HepG2 (cell line): ENCODE measurements at regions not wholly inside any gene's neighbourhood (a gene's known extent, or its start where the extent isn't known, plus 50 kb on each side); places are given as distances from the start of the nearest gene placed in this dataset.
A peak's percentile ranks its signal among the peaks of the same experiment; 100 is the strongest.

ENCODE experiments used
- ATAC-seq: fragments of 200-7000 bp; cut with Tn5 transposase; 3 replicates; pipeline ENCODE4 v1.9.1; 2020; ENCODE audit warnings: mild to moderate bottlenecking, moderate library complexity
- BruUV-seq: library from RNA; stranded (reverse); fragments of 400-500 nt; replicated peaks from 2 replicates; lab custom pipeline; 2021; lab: Mats Ljungman, UMichigan
- CTCF ChIA-PET: fragments of 300-600 bp; formaldehyde crosslinking; extraction: SDS; loops from one replicate; lab custom pipeline; 2021; ENCODE audit warnings: low total read pairs, inconsistent platforms, low intra/inter-chr PET ratio; lab: Yijun Ruan, JAX
- POLR2A ChIA-PET: fragments of 350-600 bp; sonication (Branson Sonifier 250); formaldehyde crosslinking; loops from one replicate; lab custom pipeline; 2020; ENCODE audit warnings: antibody characterized with exemption, inconsistent platforms; lab: Yijun Ruan, JAX
- DNase-seq: peaks from one replicate; pipeline ENCODE4 v3.0.0-alpha.2; 2015; ENCODE audit warnings: low spot score
- FAIRE-seq: peaks from 3 replicates; lab custom pipeline; 2011; peaks lifted over from hg19 to GRCh38; lab: Jason Lieb, UNC
- H2AFZ ChIP-seq: one replicate; pipeline ENCODE4 v1.6.1; 2011; ENCODE audit warnings: low read length, inconsistent platforms
- H3K27ac ChIP-seq: fragments of 300-600 bp; 3 replicates; pipeline ENCODE4 v1.8.0; 2011; ENCODE audit warnings: mixed run types, mild to moderate bottlenecking, mixed read lengths, low read length, inconsistent platforms; ENCODE audit not compliant: insufficient read depth; ENCODE audit errors: extremely low read length
- H3K27me3 ChIP-seq, 2 experiments: fragments of 200-600 bp in 1 of 2; 2 replicates in 1 of 2; 3 replicates in 1 of 2; pipeline versions ENCODE4 v1.6.0 to v1.8.0; 2011; ENCODE audit warnings: low read length in 2 of 2, mild to moderate bottlenecking in 2 of 2, moderate library complexity in 2 of 2, inconsistent platforms in 1 of 2; ENCODE audit not compliant: insufficient read depth in 2 of 2, control insufficient read depth in 1 of 2
- H3K36me3 ChIP-seq, 2 experiments: fragments of 200-600 bp in 1 of 2; replicated peaks in 1 of 2; 2 replicates in 1 of 2; 3 replicates in 1 of 2; pipeline versions ENCODE4 v1.5.1 to v1.8.0; 2011; ENCODE audit warnings: low read length in 2 of 2, inconsistent platforms in 1 of 2; ENCODE audit not compliant: insufficient read depth in 2 of 2, control insufficient read depth in 1 of 2
- H3K4me1 ChIP-seq: 2 replicates; pipeline ENCODE4 v1.5.1; 2012; ENCODE audit warnings: low read length, inconsistent platforms; ENCODE audit not compliant: insufficient read depth
- H3K4me2 ChIP-seq: 2 replicates; pipeline ENCODE4 v1.6.0; 2011; ENCODE audit warnings: low read depth, low read length, inconsistent platforms
- H3K4me3 ChIP-seq, 3 experiments: fragments of 200-600 bp in 1 of 3; sonication (generic), shearing (Covaris generic) in 1 of 3; replicated peaks in 1 of 3; 2 replicates each; pipeline ENCODE4 v1.5.1; 2011 to 2016; ENCODE audit warnings: low read length in 3 of 3, inconsistent platforms in 2 of 3, low read depth in 2 of 3, mild to moderate bottlenecking in 2 of 3, control low read depth in 1 of 3, mixed read lengths in 1 of 3; ENCODE audit not compliant: insufficient read depth in 1 of 3
- H3K79me2 ChIP-seq: one replicate; pipeline ENCODE4 v1.6.1; 2011; ENCODE audit warnings: low read length, inconsistent platforms; ENCODE audit not compliant: insufficient read depth
- H3K9ac ChIP-seq: 2 replicates; pipeline ENCODE4 v1.6.0; 2011; ENCODE audit warnings: mild to moderate bottlenecking, low read depth, low read length, inconsistent platforms; ENCODE audit not compliant: insufficient read depth
- H3K9me3 ChIP-seq: 2 replicates; pipeline ENCODE4 v1.5.1; 2012; ENCODE audit warnings: mild to moderate bottlenecking, low read length
- H4K20me1 ChIP-seq: 2 replicates; pipeline ENCODE4 v1.6.0; 2011; ENCODE audit warnings: inconsistent platforms, mild to moderate bottlenecking, low read length, moderate library complexity; ENCODE audit not compliant: insufficient read depth
- CREB1 ChIP-seq, 2 experiments: fragments of 450-650 bp in 1 of 2; IDR thresholded peaks; 2 replicates each; pipeline ENCODE4 v1.6.1; 2016 to 2017; ENCODE audit warnings: control low read depth in 1 of 2, mild to moderate bottlenecking in 1 of 2, missing compliant biosample characterization in 1 of 2, missing genetic modification characterization in 1 of 2
- ZNF557 ChIP-seq: sonication (generic); formaldehyde crosslinking; IDR thresholded peaks from 2 replicates; pipeline ENCODE4 v1.4.0; 2020; ENCODE audit warnings: missing genetic modification reagents
- WGBS: methylation state at CpG from one replicate; pipeline ENCODE4 v1.1.6; 2017; ENCODE audit warnings: low lambda C conversion rate; 5-methylcytosine and 5-hydroxymethylcytosine counted together
- in situ Hi-C: cut with HindIII; loops from 2 replicates; pipeline ENCODE4 v1.10.0; 2017; ENCODE audit warnings: low pct_unique_long_range_greater_than_20kb; ENCODE audit not compliant: extremely low pct_ligation_motif_present
- intact Hi-C: fragments of 100-400 bp; cut with micrococcal nuclease; formaldehyde crosslinking; loops from one replicate; pipeline ENCODE4 v1.10.0; 2022; ENCODE audit not compliant: unreplicated experiment
- TF ChIP-seq, protein P1 (sequence below): sonication (generic); formaldehyde crosslinking; IDR thresholded peaks from 2 replicates; pipeline ENCODE4 v1.8.0; 2022; ENCODE audit warnings: low read depth, missing genetic modification reagents
- TF ChIP-seq, protein P2 (sequence below): sonication (generic); formaldehyde crosslinking; conservative IDR thresholded peaks from 2 replicates; pipeline ENCODE4 v1.8.1; 2023; ENCODE audit warnings: missing genetic modification reagents

GRCh38 chr2:208867374-208867773, 460.8 kb downstream of the PTH2R start:
- POLR2A ChIA-PET: no interaction called here
- no peaks in the 10 kb centered on the region for H3K27me3 ChIP-seq
- H3K79me2 ChIP-seq: no peaks in the 10 kb centered on the region
- ATAC-seq (no peak), DNase-seq (no peak), FAIRE-seq (no peak)
- H3K9ac ChIP-seq: no peak overlapping the region
- no TSS peak for BruUV-seq
- no peak overlapping the region for H3K4me3 ChIP-seq
- no peak overlapping the region for H2AFZ ChIP-seq
- intact Hi-C loops: no loop called here
- H3K27ac ChIP-seq: no peak overlapping the region
- H3K4me1 ChIP-seq: no peaks in the 10 kb centered on the region
- no peak for TF ChIP-seq ZNF557 (CRISPR knock-in tag)
- TF ChIP-seq, protein P1, sequence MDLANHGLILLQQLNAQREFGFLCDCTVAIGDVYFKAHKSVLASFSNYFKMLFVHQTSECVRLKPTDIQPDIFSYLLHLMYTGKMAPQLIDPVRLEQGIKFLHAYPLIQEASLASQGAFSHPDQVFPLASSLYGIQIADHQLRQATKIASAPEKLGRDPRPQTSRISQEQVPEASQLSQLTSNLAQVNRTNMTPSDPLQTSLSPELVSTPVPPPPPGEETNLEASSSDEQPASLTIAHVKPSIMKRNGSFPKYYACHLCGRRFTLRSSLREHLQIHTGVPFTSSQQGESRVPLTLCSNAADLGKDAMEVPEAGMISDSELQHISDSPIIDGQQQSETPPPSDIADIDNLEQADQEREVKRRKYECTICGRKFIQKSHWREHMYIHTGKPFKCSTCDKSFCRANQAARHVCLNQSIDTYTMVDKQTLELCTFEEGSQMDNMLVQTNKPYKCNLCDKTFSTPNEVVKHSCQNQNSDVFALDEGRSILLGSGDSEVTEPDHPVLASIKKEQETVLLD (CRISPR knock-in tag): no peak
- no peaks in the 10 kb centered on the region for H3K36me3 ChIP-seq
- CTCF ChIA-PET: no interaction called here
- no peak overlapping the region for H3K4me2 ChIP-seq
- H3K9me3 ChIP-seq: peaks cover 1% of the 10 kb centered on the region; the same call in 1 of the 2 replicates
- H4K20me1 ChIP-seq: no peaks in the 10 kb centered on the region
- in situ Hi-C loops: no loop called here

DNA sequence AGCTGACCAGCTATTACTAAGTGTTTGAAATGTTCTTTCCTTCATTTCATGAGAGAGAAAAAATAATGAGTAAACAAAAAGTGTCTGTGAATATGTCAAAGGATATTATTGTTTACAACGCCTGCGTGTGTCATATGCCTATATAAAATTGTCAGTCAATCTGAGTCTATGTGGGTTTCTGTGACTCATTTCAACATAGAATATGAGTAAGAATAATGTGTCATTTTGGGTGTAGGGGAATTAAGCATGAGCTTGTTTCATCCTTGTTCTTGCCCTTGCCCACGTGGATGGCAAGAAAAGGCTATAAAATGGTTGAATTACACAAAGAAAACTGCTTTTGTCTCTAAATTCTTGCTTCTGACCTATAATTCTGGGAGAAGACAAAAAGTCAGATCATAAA, 466.0 kb downstream of the PTH2R start:
- ChIA-PET CTCF (no interaction called here), POLR2A (no interaction called here)
- no peak for ATAC-seq
- H2AFZ ChIP-seq: no peak overlapping the region
- WGBS: 7% methylated on average over 3 of the region's 3 CpGs
- no peaks in the 10 kb centered on the region for H3K36me3 ChIP-seq
- H4K20me1 ChIP-seq: no peaks in the 10 kb centered on the region
- no TSS peak for BruUV-seq
- intact Hi-C loops (no loop called here), in situ Hi-C loops (no loop called here)
- TF ChIP-seq, protein P2, sequence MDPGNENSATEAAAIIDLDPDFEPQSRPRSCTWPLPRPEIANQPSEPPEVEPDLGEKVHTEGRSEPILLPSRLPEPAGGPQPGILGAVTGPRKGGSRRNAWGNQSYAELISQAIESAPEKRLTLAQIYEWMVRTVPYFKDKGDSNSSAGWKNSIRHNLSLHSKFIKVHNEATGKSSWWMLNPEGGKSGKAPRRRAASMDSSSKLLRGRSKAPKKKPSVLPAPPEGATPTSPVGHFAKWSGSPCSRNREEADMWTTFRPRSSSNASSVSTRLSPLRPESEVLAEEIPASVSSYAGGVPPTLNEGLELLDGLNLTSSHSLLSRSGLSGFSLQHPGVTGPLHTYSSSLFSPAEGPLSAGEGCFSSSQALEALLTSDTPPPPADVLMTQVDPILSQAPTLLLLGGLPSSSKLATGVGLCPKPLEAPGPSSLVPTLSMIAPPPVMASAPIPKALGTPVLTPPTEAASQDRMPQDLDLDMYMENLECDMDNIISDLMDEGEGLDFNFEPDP (CRISPR knock-in tag): no peak
- TF ChIP-seq CREB1 (IDR thresholded peaks at IDR 0.05) (0 out of 2 replicates have a peak, but pooled peaks have one; percentile 24), CREB1 (CRISPR knock-in tag; IDR thresholded peaks at IDR 0.05) (no peak)
- FAIRE-seq: no peak
- no peak for DNase-seq
- H3K4me2 ChIP-seq: no peak overlapping the region
- H3K27me3 ChIP-seq: no peaks in the 10 kb centered on the region; a peak in 1 of 5 replicates
- no peaks in the 10 kb centered on the region for H3K79me2 ChIP-seq
- H3K9me3 ChIP-seq: no peaks in the 10 kb centered on the region
- H3K4me1 ChIP-seq: no peaks in the 10 kb centered on the region
- no peak overlapping the region for H3K9ac ChIP-seq
- no peak overlapping the region for H3K27ac ChIP-seq
- H3K4me3 ChIP-seq: no peak overlapping the region
